ENCODE measurements at regions not wholly inside any gene's neighbourhood (a gene's known extent, or its start where the extent isn't known, plus 50 kb on each side); places are given as distances from the start of the nearest gene placed in this dataset.

DNA sequence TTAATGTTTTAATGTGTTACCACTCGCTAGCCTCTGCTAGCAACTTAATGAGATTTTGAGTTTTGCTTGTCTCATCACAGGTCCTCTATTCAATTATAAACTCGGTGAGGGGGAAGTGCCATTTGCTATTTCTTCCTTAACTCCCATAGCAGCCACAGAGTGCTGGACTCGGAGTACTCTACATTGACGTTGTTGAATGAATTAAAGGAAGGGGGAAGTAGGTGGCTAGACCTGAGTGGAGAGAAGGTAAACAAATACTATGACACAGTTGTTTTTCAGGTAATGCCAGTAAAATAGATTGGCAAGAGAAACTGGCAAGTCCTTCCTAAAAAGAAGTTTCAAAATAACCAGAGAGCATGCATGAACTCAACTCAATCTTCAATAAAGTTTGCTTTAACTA is 339.3 kb downstream of the HRH4 start:
- H3K27me3 Mint-ChIP-seq (ENCODE audit: low read depth) = no peaks in the 10 kb centered on the region
- H3K27ac Mint-ChIP-seq (ENCODE audit: unreplicated experiment) = no peak overlapping the region
- H3K4me1 Mint-ChIP-seq = peaks cover 13% of the 10 kb centered on the region
- H3K4me3 Mint-ChIP-seq = no peak overlapping the region
- peaks cover 2% of the 10 kb centered on the region for H3K9me3 Mint-ChIP-seq
- TF ChIP-seq, protein P1, sequence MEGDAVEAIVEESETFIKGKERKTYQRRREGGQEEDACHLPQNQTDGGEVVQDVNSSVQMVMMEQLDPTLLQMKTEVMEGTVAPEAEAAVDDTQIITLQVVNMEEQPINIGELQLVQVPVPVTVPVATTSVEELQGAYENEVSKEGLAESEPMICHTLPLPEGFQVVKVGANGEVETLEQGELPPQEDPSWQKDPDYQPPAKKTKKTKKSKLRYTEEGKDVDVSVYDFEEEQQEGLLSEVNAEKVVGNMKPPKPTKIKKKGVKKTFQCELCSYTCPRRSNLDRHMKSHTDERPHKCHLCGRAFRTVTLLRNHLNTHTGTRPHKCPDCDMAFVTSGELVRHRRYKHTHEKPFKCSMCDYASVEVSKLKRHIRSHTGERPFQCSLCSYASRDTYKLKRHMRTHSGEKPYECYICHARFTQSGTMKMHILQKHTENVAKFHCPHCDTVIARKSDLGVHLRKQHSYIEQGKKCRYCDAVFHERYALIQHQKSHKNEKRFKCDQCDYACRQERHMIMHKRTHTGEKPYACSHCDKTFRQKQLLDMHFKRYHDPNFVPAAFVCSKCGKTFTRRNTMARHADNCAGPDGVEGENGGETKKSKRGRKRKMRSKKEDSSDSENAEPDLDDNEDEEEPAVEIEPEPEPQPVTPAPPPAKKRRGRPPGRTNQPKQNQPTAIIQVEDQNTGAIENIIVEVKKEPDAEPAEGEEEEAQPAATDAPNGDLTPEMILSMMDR (conservative IDR thresholded peaks at IDR 0.05) = no peak
- no peaks in the 10 kb centered on the region for H3K36me3 Mint-ChIP-seq (ENCODE audit: low read depth)
- DNase-seq (ENCODE audit: low read depth, low spot score) = no peak

DNA sequence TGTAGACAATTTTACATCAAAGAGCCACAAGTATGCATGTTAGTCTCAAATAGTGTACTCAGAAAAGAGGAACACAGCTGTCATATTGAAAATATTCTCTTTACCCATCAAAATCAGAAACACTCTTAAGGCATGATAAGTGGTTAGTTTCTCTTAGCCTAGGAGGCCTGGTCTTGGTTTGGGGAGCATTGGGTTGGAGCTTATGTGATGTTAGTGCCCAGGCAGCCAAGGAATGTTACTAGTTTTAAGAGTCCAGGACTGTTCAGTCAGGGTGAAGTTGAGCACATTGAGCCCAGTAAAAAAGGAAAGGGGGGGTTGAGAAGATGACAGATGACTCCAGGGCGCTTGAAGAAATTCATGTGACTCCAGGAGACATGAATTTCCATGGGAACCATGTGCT is 340.6 kb downstream of the HRH4 start:
- TF ChIP-seq, protein P1 (conservative IDR thresholded peaks at IDR 0.05) = no peak
- Mint-ChIP-seq H3K27ac (ENCODE audit: unreplicated experiment) (no peak overlapping the region), H3K36me3 (ENCODE audit: low read depth) (no peaks in the 10 kb centered on the region), H3K4me3 (no peak overlapping the region), H3K27me3 (ENCODE audit: low read depth) (no peaks in the 10 kb centered on the region), H3K4me1 (peaks cover 13% of the 10 kb centered on the region), H3K9me3 (peaks cover 2% of the 10 kb centered on the region)
- no peak for DNase-seq (ENCODE audit: low read depth, low spot score)

DNA sequence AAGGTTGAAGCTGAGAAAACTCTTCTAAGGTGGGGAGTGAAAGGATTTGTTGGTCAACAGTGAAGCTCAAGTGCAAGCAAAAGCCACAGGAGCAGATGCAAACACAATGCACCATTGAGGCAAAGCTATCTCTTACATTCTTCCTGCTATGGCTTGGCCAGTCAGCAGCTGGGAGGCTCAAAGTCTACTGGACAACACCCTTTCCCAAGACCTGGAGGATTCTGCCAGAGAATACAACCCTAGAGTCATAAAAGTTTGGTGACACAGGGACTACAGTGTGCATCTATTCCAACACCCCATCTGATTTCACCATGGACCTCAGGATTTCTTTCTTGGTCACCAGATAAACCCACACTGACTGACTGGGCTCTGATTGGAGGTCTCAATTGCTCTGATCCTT is 342.0 kb downstream of the HRH4 start:
- no peaks in the 10 kb centered on the region for H3K36me3 Mint-ChIP-seq (ENCODE audit: low read depth)
- H3K27me3 Mint-ChIP-seq (ENCODE audit: low read depth) = no peaks in the 10 kb centered on the region
- no peak overlapping the region for H3K4me3 Mint-ChIP-seq
- H3K27ac Mint-ChIP-seq (ENCODE audit: unreplicated experiment) = no peak overlapping the region
- peaks cover 4% of the 10 kb centered on the region for H3K9me3 Mint-ChIP-seq
- TF ChIP-seq, protein P1 (conservative IDR thresholded peaks at IDR 0.05) = no peak
- DNase-seq (ENCODE audit: low read depth, low spot score) = no peak
- H3K4me1 Mint-ChIP-seq = peaks cover 13% of the 10 kb centered on the region

DNA sequence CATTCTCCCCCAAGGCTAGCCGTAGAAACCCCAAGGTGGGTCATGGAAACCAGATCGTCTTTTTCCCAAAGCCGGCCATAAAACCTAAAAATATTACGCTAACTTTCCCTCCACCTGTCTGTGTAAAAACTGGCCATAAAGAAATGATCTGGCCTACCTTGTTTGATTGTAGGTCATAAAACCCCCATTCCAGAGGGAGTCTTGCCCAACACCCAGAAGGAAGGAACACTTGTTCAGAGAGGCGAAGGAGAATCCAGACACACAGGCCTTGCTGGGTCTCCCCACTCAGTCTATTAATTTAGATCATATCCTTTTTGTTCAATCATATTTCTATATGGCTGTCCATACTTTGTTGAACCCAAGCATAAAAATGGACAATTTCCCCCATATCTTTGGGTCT is 344.7 kb downstream of the HRH4 start:
- H3K36me3 Mint-ChIP-seq (ENCODE audit: low read depth) = no peaks in the 10 kb centered on the region
- H3K27me3 Mint-ChIP-seq (ENCODE audit: low read depth) = no peaks in the 10 kb centered on the region
- peaks cover 9% of the 10 kb centered on the region for H3K9me3 Mint-ChIP-seq
- no peaks in the 10 kb centered on the region for H3K4me1 Mint-ChIP-seq
- no peak for DNase-seq (ENCODE audit: low read depth, low spot score)
- no peak overlapping the region for H3K4me3 Mint-ChIP-seq
- no peak overlapping the region for H3K27ac Mint-ChIP-seq (ENCODE audit: unreplicated experiment)
- TF ChIP-seq, protein P1 (conservative IDR thresholded peaks at IDR 0.05) = no peak

DNA sequence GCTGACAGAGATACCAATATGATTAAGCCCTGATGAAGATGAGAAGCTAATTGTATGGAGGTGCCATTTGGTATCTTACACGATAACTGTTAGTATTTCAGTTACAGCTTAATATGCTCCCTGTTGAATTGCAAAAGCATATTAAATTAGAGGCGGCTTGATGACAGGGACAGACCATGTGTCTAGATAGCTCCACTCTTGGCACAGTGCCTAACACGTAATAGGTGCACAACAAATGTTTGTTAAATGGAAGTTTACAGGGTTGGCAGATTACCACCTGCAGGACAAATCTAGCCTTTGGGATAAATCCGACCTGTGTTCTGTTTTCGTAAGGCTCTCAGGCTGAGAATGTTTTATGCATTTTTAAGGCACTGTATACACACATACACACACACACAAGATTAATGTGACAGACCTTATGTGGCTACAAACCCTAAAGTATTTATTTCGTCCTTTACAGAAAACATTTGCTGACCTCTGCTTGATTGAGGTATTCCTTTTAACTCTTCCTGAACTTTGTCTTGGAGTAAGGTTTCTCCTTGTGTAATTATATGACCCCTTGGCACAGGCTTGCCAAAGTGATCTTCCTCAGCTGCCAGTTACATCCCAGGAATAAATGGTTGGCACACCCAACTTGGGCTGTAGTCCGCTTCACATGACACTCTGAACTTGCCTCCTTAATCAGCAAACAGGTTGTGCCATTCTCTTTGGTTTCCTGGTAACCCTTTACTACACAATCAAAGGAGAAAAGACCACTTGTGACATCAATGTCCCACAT is 348.9 kb downstream of the HRH4 start:
- DNase-seq (ENCODE audit: low read depth, low spot score) = no peak
- Mint-ChIP-seq H3K27ac (ENCODE audit: unreplicated experiment) (no peak overlapping the region), H3K27me3 (ENCODE audit: low read depth) (no peaks in the 10 kb centered on the region), H3K36me3 (ENCODE audit: low read depth) (no peaks in the 10 kb centered on the region), H3K9me3 (peaks cover 9% of the 10 kb centered on the region), H3K4me1 (peaks cover 2% of the 10 kb centered on the region), H3K4me3 (no peak overlapping the region)
- TF ChIP-seq, protein P1 (conservative IDR thresholded peaks at IDR 0.05) = no peak

Data from neural crest cell (in vitro differentiated cells).